ENCODE measurements at regions not wholly inside any gene's neighbourhood (a gene's known extent, or its start where the extent isn't known, plus 50 kb on each side); places are given as distances from the start of the nearest gene placed in this dataset.

- Histone ChIP-seq H3K36me3 (ENCODE audit: insufficient read depth) (no peaks in the 10 kb centered on the region), H3K27ac (ENCODE audit: low read depth) (no peak overlapping the region), H3K4me3 (ENCODE audit: low read depth, low read length) (no peak overlapping the region), H3K4me1 (ENCODE audit: insufficient read depth) (no peaks in the 10 kb centered on the region)
- 86% methylated on average over 2 of the region's 2 CpGs for WGBS
- no peak for DNase-seq (ENCODE audit: extremely low spot score)
These were observed 1508.1 kb downstream of the TECRL start for GRCh38 chr4:62901101-62901500.

GRCh38 chr4:62899646-62900364, 1509.4 kb downstream of the TECRL start:
- Histone ChIP-seq H3K4me3 (ENCODE audit: low read depth, low read length) (no peak overlapping the region), H3K4me1 (ENCODE audit: insufficient read depth) (no peaks in the 10 kb centered on the region), H3K27ac (ENCODE audit: low read depth) (no peak overlapping the region), H3K36me3 (ENCODE audit: insufficient read depth) (no peaks in the 10 kb centered on the region)
- no peak for DNase-seq (ENCODE audit: extremely low spot score)

GRCh38 chr4:62898115-62898514, 1511.1 kb downstream of the TECRL start:
- 76% methylated on average over 5 of the region's 5 CpGs for WGBS
- Histone ChIP-seq H3K4me1 (ENCODE audit: insufficient read depth) (no peaks in the 10 kb centered on the region), H3K27ac (ENCODE audit: low read depth) (no peak overlapping the region), H3K4me3 (ENCODE audit: low read depth, low read length) (no peak overlapping the region), H3K36me3 (ENCODE audit: insufficient read depth) (no peaks in the 10 kb centered on the region)
- DNase-seq (ENCODE audit: extremely low spot score) = no peak

DNA sequence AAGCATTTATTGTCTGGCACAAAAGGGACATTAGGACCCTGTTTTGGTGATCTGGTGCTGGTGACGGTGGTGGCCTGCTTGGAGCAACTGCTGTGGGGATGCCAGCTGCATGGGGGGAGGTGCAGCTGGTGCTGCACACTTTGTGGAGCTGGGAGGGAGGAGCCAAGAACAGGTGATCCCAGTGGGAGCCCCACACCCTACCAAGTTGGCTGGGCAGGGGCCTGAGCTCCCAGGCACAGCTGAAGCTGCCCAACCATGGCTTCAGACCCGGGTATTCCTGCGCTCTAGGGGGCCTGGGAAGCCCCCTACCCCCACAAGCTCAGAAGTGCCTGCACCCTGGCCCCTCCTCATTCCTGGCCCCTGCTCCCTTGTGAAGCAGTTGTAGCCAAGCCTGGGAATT, 1512.5 kb downstream of the TECRL start:
- Histone ChIP-seq H3K27ac (ENCODE audit: low read depth) (no peak overlapping the region), H3K36me3 (ENCODE audit: insufficient read depth) (no peaks in the 10 kb centered on the region), H3K4me3 (ENCODE audit: low read depth, low read length) (no peak overlapping the region), H3K4me1 (ENCODE audit: insufficient read depth) (no peaks in the 10 kb centered on the region)
- no peak for DNase-seq (ENCODE audit: extremely low spot score)
- 70% methylated on average over 3 of the region's 3 CpGs for WGBS

GRCh38 chr4:62881901-62882300, 1527.3 kb downstream of the TECRL start:
- no peaks in the 10 kb centered on the region for H3K36me3 ChIP-seq (ENCODE audit: insufficient read depth)
- H3K27ac ChIP-seq (ENCODE audit: low read depth) = no peak overlapping the region
- no peak for DNase-seq (ENCODE audit: extremely low spot score)
- H3K4me1 ChIP-seq (ENCODE audit: insufficient read depth) = no peaks in the 10 kb centered on the region
- no peak overlapping the region for H3K4me3 ChIP-seq (ENCODE audit: low read depth, low read length)
- 86% methylated on average over 3 of the region's 3 CpGs for WGBS

- Histone ChIP-seq H3K4me3 (ENCODE audit: low read depth, low read length) (no peak overlapping the region), H3K27ac (ENCODE audit: low read depth) (no peak overlapping the region), H3K4me1 (ENCODE audit: insufficient read depth) (no peaks in the 10 kb centered on the region), H3K36me3 (ENCODE audit: insufficient read depth) (no peaks in the 10 kb centered on the region)
- 92% methylated on average over 2 of the region's 2 CpGs for WGBS
- DNase-seq (ENCODE audit: extremely low spot score) = no peak
These were observed 1528.0 kb downstream of the TECRL start for GRCh38 chr4:62881210-62881609.

DNA sequence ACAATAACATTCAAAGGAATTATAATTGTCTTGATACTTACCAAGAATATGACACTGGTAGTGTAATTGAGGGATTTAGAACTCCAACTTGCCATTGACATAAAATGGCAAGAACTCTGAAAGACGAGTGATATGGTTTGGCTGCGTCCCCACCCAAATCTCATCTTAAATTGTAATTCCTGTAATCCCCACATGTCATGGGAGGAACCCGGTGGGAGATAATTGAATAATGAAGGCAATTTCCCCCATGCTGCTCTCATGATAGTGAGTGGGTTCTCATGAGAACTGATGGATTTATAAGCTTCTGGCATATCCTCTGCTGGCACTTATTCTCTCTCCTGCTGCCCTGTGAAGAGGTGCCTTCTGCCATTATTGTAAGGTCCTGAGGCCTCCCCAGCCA, 1536.4 kb downstream of the TECRL start:
- Histone ChIP-seq H3K4me1 (ENCODE audit: insufficient read depth) (no peaks in the 10 kb centered on the region), H3K36me3 (ENCODE audit: insufficient read depth) (no peaks in the 10 kb centered on the region), H3K27ac (ENCODE audit: low read depth) (no peak overlapping the region), H3K4me3 (ENCODE audit: low read depth, low read length) (no peak overlapping the region)
- DNase-seq (ENCODE audit: extremely low spot score) = no peak
- 66% methylated on average over 3 of the region's 3 CpGs for WGBS

GRCh38 chr4:62871078-62871477, 1538.2 kb downstream of the TECRL start:
- H3K27ac ChIP-seq (ENCODE audit: low read depth) = no peak overlapping the region
- no peak overlapping the region for H3K4me3 ChIP-seq (ENCODE audit: low read depth, low read length)
- no peak for DNase-seq (ENCODE audit: extremely low spot score)
- 43% methylated on average over 1 of the region's 1 CpG for WGBS
- no peaks in the 10 kb centered on the region for H3K36me3 ChIP-seq (ENCODE audit: insufficient read depth)
- H3K4me1 ChIP-seq (ENCODE audit: insufficient read depth) = no peaks in the 10 kb centered on the region

DNA sequence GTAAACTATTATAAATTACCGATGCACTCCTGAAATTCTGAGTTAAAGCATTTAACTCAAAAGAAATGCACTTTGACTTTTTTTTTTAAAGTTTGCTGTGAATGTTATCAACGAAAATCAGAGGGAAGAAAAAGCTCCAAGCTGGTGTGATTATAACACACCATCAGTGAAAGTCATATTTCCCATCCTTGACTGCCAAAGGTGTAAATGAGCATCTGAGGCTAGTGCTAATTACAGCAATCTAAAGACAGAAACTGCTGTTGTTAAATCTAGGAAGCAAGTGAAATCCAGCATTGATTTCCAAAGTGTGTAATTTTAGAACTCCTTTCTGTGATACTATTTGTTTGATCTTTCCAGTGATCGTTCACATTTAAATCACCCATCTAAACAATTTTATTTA, 1538.8 kb downstream of the TECRL start:
- Histone ChIP-seq H3K36me3 (ENCODE audit: insufficient read depth) (no peaks in the 10 kb centered on the region), H3K4me1 (ENCODE audit: insufficient read depth) (no peaks in the 10 kb centered on the region), H3K4me3 (ENCODE audit: low read depth, low read length) (no peak overlapping the region), H3K27ac (ENCODE audit: low read depth) (no peak overlapping the region)
- no peak for DNase-seq (ENCODE audit: extremely low spot score)
- WGBS = 67% methylated on average over 3 of the region's 3 CpGs

DNA sequence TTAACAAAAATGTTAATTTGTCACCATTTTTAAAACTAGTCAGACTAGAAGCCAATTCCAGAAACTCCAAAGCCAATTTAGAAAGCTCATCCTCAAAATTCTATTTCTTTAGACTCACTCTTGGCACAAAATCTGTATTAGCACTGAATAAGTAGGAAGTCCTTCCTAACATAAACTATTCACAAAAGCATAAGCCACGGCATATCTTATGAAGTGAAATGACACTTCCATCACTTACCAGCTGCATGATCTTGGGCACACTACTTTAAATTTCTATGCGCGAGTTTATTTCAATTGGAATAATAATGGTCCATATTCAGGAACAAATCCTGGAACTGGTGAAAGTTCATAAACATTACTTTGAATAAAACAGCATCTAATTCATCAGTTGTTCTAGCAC, 1544.0 kb downstream of the TECRL start:
- WGBS = 82% methylated on average over 3 of the region's 3 CpGs
- Histone ChIP-seq H3K4me3 (ENCODE audit: low read depth, low read length) (no peak overlapping the region), H3K4me1 (ENCODE audit: insufficient read depth) (no peaks in the 10 kb centered on the region), H3K27ac (ENCODE audit: low read depth) (no peak overlapping the region), H3K36me3 (ENCODE audit: insufficient read depth) (no peaks in the 10 kb centered on the region)
- no peak for DNase-seq (ENCODE audit: extremely low spot score)

DNA sequence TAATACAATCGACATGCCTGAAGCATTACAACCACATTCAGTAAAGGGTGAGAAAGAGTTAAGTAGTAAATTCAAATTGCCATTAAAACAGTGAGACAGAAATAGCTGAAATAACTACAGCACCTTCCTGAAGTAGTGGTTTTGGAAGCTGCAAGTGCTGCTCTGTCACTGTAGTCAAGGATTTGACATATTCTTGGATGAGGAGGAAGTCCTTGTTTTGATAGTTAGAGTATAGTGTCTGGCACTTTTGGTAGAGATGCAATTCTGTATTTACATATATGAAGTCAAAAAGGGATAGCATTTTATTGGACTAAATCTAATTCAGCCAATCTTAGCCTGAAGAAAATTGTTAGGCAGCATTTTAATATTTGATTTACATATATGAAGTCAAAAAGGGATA, 1559.6 kb downstream of the TECRL start:
- H3K27ac ChIP-seq (ENCODE audit: low read depth) = no peak overlapping the region
- WGBS = 62% methylated on average over 1 of the region's 1 CpG
- DNase-seq (ENCODE audit: extremely low spot score) = no peak

DNA sequence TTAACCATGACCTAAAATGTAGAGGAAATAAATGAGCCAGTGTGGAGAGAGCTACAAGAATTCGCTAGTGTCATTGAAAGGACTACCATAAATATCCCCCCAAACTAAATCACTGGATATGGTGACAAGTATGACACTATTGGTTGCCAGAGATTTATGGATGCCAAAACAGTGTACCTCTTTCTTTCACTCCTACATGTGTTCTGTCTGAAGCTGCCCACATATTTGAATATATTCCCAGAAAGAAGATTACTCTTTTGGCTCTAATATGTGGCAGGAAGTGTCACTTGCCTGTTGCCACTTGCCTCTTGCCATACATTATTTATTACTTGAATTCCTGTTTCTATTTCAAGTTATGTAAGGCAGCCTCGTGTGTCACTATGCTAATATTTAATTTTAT, 1573.6 kb downstream of the TECRL start:
- Histone ChIP-seq H3K4me1 (ENCODE audit: insufficient read depth) (no peaks in the 10 kb centered on the region), H3K4me3 (ENCODE audit: low read depth, low read length) (no peak overlapping the region), H3K36me3 (ENCODE audit: insufficient read depth) (no peaks in the 10 kb centered on the region), H3K27ac (ENCODE audit: low read depth) (no peak overlapping the region)
- WGBS = 49% methylated on average over 2 of the region's 2 CpGs
- no peak for DNase-seq (ENCODE audit: extremely low spot score)

More for the DNA sequence above, 1559.6 kb downstream of the TECRL start:
- Histone ChIP-seq H3K4me3 (ENCODE audit: low read depth, low read length) (no peak overlapping the region), H3K36me3 (ENCODE audit: insufficient read depth) (no peaks in the 10 kb centered on the region), H3K4me1 (ENCODE audit: insufficient read depth) (no peaks in the 10 kb centered on the region)

DNA sequence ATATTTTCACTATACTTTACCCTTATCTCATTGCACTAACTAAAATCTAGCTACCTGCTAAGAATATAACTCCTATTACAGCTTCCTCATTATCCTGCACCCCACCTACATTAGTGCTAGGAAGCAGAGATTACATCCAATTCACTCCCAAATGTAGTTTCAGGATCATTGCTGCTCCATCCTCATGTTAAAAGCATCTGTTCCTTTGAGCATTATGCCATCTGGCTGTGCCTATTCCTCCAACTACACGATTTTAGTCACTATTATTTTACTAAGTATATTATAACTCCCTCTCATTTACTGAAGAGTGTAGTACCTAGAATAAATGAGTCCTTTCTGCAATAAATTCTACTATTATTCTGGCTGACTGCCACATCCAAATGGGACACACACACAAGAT, 1586.9 kb downstream of the TECRL start:
- no peak overlapping the region for H3K27ac ChIP-seq (ENCODE audit: low read depth)
- WGBS = 57% methylated on average over 1 of the region's 1 CpG
- no peaks in the 10 kb centered on the region for H3K36me3 ChIP-seq (ENCODE audit: insufficient read depth)
- no peak overlapping the region for H3K4me3 ChIP-seq (ENCODE audit: low read depth, low read length)
- H3K4me1 ChIP-seq (ENCODE audit: insufficient read depth) = no peaks in the 10 kb centered on the region
- DNase-seq (ENCODE audit: extremely low spot score) = no peak

DNA sequence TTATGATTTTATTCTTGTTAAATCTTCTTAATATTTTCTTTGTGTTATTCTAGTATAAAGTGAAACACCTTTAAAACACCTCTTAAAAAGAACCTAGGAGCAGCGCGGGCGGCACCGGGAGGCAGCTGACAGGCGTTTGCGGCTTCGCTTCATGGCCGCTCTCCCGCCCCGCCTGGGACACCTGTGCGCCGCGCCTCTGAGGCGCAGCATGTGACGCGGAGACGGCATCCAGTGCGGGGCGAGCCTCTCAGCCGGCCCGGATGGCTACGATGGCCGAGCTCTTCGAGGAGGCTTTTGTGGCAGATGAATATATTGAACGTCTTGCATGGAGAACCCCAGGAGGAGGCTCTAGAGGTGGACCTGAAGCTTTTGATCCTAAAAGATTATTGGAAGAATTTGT, 1592.7 kb downstream of the TECRL start:
- no peak overlapping the region for H3K27ac ChIP-seq (ENCODE audit: low read depth)
- no peaks in the 10 kb centered on the region for H3K4me1 ChIP-seq (ENCODE audit: insufficient read depth)
- WGBS = 62% methylated on average over 25 of the region's 25 CpGs
- H3K36me3 ChIP-seq (ENCODE audit: insufficient read depth) = no peaks in the 10 kb centered on the region
- no peak overlapping the region for H3K4me3 ChIP-seq (ENCODE audit: low read depth, low read length)
- no peak for DNase-seq (ENCODE audit: extremely low spot score)

GRCh38 chr4:62814510-62815047, 1594.7 kb downstream of the TECRL start:
- Histone ChIP-seq H3K4me1 (ENCODE audit: insufficient read depth) (no peaks in the 10 kb centered on the region), H3K36me3 (ENCODE audit: insufficient read depth) (no peaks in the 10 kb centered on the region), H3K4me3 (ENCODE audit: low read depth, low read length) (no peak overlapping the region), H3K27ac (ENCODE audit: low read depth) (no peak overlapping the region)
- 38% methylated on average over 3 of the region's 3 CpGs for WGBS
- DNase-seq (ENCODE audit: extremely low spot score) = no peak

All from urinary bladder (tissue), 3 donors.